OCI-LY7 (cell line): ENCODE measurements at regions not wholly inside any gene's neighbourhood (a gene's known extent, or its start where the extent isn't known, plus 50 kb on each side); places are given as distances from the start of the nearest gene placed in this dataset.

Experiments
- BruUV-seq: library from RNA; stranded (reverse); fragments of 400-500 nt; replicated peaks from 2 replicates; lab custom pipeline; 2021; lab: Mats Ljungman, UMichigan
- CTCF ChIA-PET: fragments of 300-600 bp; sonication (Branson Sonifier 250); formaldehyde crosslinking; loops from one replicate; lab custom pipeline; 2022; ENCODE audit warnings: antibody characterized with exemption; ENCODE audit not compliant: unreplicated experiment; lab: Charles Lee
- POLR2A ChIA-PET: fragments of 300-600 bp; sonication (Branson Sonifier 250); formaldehyde crosslinking; loops from one replicate; lab custom pipeline; 2022; ENCODE audit warnings: antibody characterized with exemption; lab: Charles Lee
- DNase-seq: peaks from one replicate; pipeline ENCODE4 v3.0.0-alpha.2; 2015; ENCODE audit warnings: low spot score
- H2AFZ ChIP-seq: fragments of 200-600 bp; sonication (generic), shearing (Covaris generic); 2 replicates; pipeline ENCODE4 v1.6.1; 2014; ENCODE audit warnings: mild to moderate bottlenecking, antibody characterized with exemption, low read length, moderate library complexity
- H3K27ac ChIP-seq: fragments of 200-600 bp; sonication (generic); 2 replicates; pipeline ENCODE4 v1.5.1; 2014; ENCODE audit warnings: mixed run types, low read depth, mild to moderate bottlenecking, moderate library complexity, low read length, inconsistent platforms; ENCODE audit not compliant: poor library complexity, severe bottlenecking
- H3K36me3 ChIP-seq: fragments of 200-600 bp; sonication (generic); 2 replicates; pipeline ENCODE4 v1.6.1; 2014; ENCODE audit warnings: mild to moderate bottlenecking, antibody characterized with exemption, low read length, moderate library complexity, mixed read lengths; ENCODE audit not compliant: insufficient read depth
- H3K4me1 ChIP-seq: fragments of 200-600 bp; sonication (generic); 2 replicates; pipeline ENCODE4 v1.5.1; 2014; ENCODE audit warnings: mild to moderate bottlenecking, low read length; ENCODE audit not compliant: insufficient read depth, poor library complexity, severe bottlenecking
- H3K4me2 ChIP-seq: fragments of 200-600 bp; sonication (generic); 2 replicates; pipeline ENCODE4 v1.6.1; 2014; ENCODE audit warnings: mild to moderate bottlenecking, low read length
- H3K4me3 ChIP-seq: fragments of 200-600 bp; sonication (generic); 2 replicates; pipeline ENCODE4 v1.5.1; 2014; ENCODE audit warnings: mild to moderate bottlenecking, low read depth, low read length; ENCODE audit not compliant: poor library complexity, severe bottlenecking
- H3K79me2 ChIP-seq: fragments of 200-600 bp; sonication (generic); 2 replicates; pipeline ENCODE4 v1.6.1; 2016; ENCODE audit warnings: low read depth, mild to moderate bottlenecking, low read length, moderate library complexity, mixed read lengths; ENCODE audit not compliant: insufficient read depth
- H3K9me2 ChIP-seq: fragments of 200-600 bp; sonication (generic); 2 replicates; pipeline ENCODE4 v1.6.1; 2016; ENCODE audit warnings: mild to moderate bottlenecking, low read length, mixed read lengths; ENCODE audit not compliant: insufficient read depth
- H3K9me3 ChIP-seq: fragments of 200-600 bp; sonication (generic); 2 replicates; pipeline ENCODE4 v1.6.1; 2014; ENCODE audit warnings: mild to moderate bottlenecking, mixed run types, low read length, mixed read lengths
- H4K20me1 ChIP-seq: fragments of 200-600 bp; sonication (generic); 2 replicates; pipeline ENCODE4 v1.6.1; 2014; ENCODE audit warnings: mild to moderate bottlenecking, antibody characterized with exemption, low read length, moderate library complexity, mixed read lengths; ENCODE audit not compliant: insufficient read depth
- CTCF ChIP-seq: fragments of 200-600 bp; sonication (generic); conservative IDR thresholded peaks from 2 replicates; pipeline ENCODE4 v1.5.1; 2014; ENCODE audit warnings: mild to moderate bottlenecking, antibody characterized with exemption, low read length, moderate library complexity, mixed read lengths
- EZH2phosphoT487 ChIP-seq: fragments of 200-600 bp; sonication (generic); IDR thresholded peaks from 2 replicates; pipeline ENCODE4 v1.6.1; 2018; ENCODE audit warnings: low read depth, borderline replicate concordance, mild to moderate bottlenecking, mixed run types, antibody characterized with exemption, low read length, moderate library complexity, mixed read lengths
- intact Hi-C: fragments of 100-400 bp; cut with micrococcal nuclease; formaldehyde crosslinking; loops from one replicate; pipeline ENCODE4 v1.10.0; 2022; ENCODE audit not compliant: unreplicated experiment

GRCh38 chr2:67201521-67201920, 195.6 kb upstream of the ETAA1 start:
- TF ChIP-seq CTCF (no peak), EZH2phosphoT487 (no peak)
- no peak for DNase-seq
- BruUV-seq, result no TSS peak
- H3K27ac ChIP-seq, result no peak overlapping the region
- POLR2A ChIA-PET, result no interaction called here
- no peaks in the 10 kb centered on the region for H3K9me2 ChIP-seq
- no peaks in the 10 kb centered on the region for H3K4me1 ChIP-seq
- H3K36me3 ChIP-seq, result no peaks in the 10 kb centered on the region
- CTCF ChIA-PET, result no interaction called here
- H4K20me1 ChIP-seq, result no peaks in the 10 kb centered on the region
- no peaks in the 10 kb centered on the region for H3K79me2 ChIP-seq
- no peak overlapping the region for H3K4me2 ChIP-seq
- H3K4me3 ChIP-seq, result no peak overlapping the region
- no peaks in the 10 kb centered on the region for H3K9me3 ChIP-seq
- intact Hi-C loops, result no loop called here
- no peak overlapping the region for H2AFZ ChIP-seq

GRCh38 chr2:67204349-67204748, 192.8 kb upstream of the ETAA1 start:
- no TSS peak for BruUV-seq
- CTCF ChIA-PET, result no interaction called here

More at GRCh38 chr2:67204349-67204748, 192.8 kb upstream of the ETAA1 start:
- Histone ChIP-seq H3K79me2 (no peaks in the 10 kb centered on the region), H4K20me1 (no peaks in the 10 kb centered on the region), H3K9me3 (no peaks in the 10 kb centered on the region), H3K4me1 (no peaks in the 10 kb centered on the region), H3K27ac (no peak overlapping the region), H3K36me3 (no peaks in the 10 kb centered on the region), H3K4me2 (no peak overlapping the region), H3K9me2 (no peaks in the 10 kb centered on the region), H2AFZ (no peak overlapping the region), H3K4me3 (no peak overlapping the region)
- DNase-seq, result no peak
- intact Hi-C loops, result no loop called here
- TF ChIP-seq CTCF, result no peak
- no peak for TF ChIP-seq EZH2phosphoT487
- POLR2A ChIA-PET, result interaction anchor here (0.7 kb wide), 1 partner anchor 21 kb away, joined by 3 read pairs; no protein-coding TSS in a partner anchor
